ENCODE measurements at regions not wholly inside any gene's neighbourhood (a gene's known extent, or its start where the extent isn't known, plus 50 kb on each side); places are given as distances from the start of the nearest gene placed in this dataset.

GRCh38 chr12:126684703-126685102, 1582.3 kb upstream of the TMEM132C start:
- H3K4me1 ChIP-seq, result no peaks in the 10 kb centered on the region
- no peaks in the 10 kb centered on the region for H3K36me3 ChIP-seq
- no peak overlapping the region for H3K4me3 ChIP-seq
- in situ Hi-C loops (cut with MboI; ENCODE audit: low sequenced_read_pairs in 4 of 4), result no loop called here
- no peaks in the 10 kb centered on the region for H3K27me3 ChIP-seq
- DNase-seq, result no peak
- TF ChIP-seq, protein P1, sequence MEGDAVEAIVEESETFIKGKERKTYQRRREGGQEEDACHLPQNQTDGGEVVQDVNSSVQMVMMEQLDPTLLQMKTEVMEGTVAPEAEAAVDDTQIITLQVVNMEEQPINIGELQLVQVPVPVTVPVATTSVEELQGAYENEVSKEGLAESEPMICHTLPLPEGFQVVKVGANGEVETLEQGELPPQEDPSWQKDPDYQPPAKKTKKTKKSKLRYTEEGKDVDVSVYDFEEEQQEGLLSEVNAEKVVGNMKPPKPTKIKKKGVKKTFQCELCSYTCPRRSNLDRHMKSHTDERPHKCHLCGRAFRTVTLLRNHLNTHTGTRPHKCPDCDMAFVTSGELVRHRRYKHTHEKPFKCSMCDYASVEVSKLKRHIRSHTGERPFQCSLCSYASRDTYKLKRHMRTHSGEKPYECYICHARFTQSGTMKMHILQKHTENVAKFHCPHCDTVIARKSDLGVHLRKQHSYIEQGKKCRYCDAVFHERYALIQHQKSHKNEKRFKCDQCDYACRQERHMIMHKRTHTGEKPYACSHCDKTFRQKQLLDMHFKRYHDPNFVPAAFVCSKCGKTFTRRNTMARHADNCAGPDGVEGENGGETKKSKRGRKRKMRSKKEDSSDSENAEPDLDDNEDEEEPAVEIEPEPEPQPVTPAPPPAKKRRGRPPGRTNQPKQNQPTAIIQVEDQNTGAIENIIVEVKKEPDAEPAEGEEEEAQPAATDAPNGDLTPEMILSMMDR (IDR thresholded peaks at IDR 0.05 in 4 of 5, conservative IDR thresholded peaks at IDR 0.05 in 1 of 5), result no peak
- no peak for TF ChIP-seq POLR2A (IDR thresholded peaks at IDR 0.05)
- no peak overlapping the region for H3K27ac ChIP-seq
- intact Hi-C loops (cut with DNase I; ENCODE audit: low total_unique reads), result no loop called here
- no peaks in the 10 kb centered on the region for H3K9me3 ChIP-seq
- ATAC-seq, result no peak

GRCh38 chr12:126685636-126686035, 1581.3 kb upstream of the TMEM132C start:
- TF ChIP-seq POLR2A (IDR thresholded peaks at IDR 0.05), result no peak
- TF ChIP-seq, protein P1 (IDR thresholded peaks at IDR 0.05 in 4 of 5, conservative IDR thresholded peaks at IDR 0.05 in 1 of 5), result no peak
- Histone ChIP-seq H3K4me1 (no peaks in the 10 kb centered on the region), H3K4me3 (no peak overlapping the region), H3K27ac (no peak overlapping the region), H3K9me3 (no peaks in the 10 kb centered on the region), H3K36me3 (no peaks in the 10 kb centered on the region), H3K27me3 (no peaks in the 10 kb centered on the region)
- intact Hi-C loops (cut with DNase I; ENCODE audit: low total_unique reads), result no loop called here
- no peak for DNase-seq
- no peak for ATAC-seq
- in situ Hi-C loops (cut with MboI; ENCODE audit: low sequenced_read_pairs in 4 of 4), result no loop called here

DNA sequence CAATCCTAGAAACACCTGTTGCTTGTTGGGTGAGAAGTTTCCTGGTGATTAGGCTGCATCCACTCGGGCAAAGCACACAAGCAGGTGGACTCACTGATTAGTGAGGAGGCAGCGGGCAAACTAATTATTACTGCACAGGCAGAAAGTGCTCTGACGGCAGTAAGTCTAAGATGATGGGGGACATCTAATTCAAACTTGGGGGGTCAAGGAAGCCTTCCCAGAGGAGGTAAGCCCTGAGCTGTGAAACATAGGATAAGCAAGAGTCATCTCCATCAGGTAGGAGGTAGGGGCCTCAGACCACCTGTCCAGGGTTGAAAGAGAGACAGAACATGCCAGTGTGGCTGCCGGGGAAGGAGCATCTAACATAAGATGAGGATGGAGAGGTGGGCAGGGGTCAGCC, 1578.4 kb upstream of the TMEM132C start:
- Histone ChIP-seq H3K27ac (no peak overlapping the region), H3K36me3 (no peaks in the 10 kb centered on the region), H3K9me3 (no peaks in the 10 kb centered on the region), H3K4me1 (no peaks in the 10 kb centered on the region), H3K4me3 (no peak overlapping the region), H3K27me3 (no peaks in the 10 kb centered on the region)
- intact Hi-C loops (cut with DNase I; ENCODE audit: low total_unique reads) (no loop called here), in situ Hi-C loops (cut with MboI; ENCODE audit: low sequenced_read_pairs in 4 of 4) (no loop called here)
- DNase-seq (no peak), ATAC-seq (no peak)
- no peak for TF ChIP-seq POLR2A (IDR thresholded peaks at IDR 0.05)
- TF ChIP-seq, protein P1 (IDR thresholded peaks at IDR 0.05 in 4 of 5, conservative IDR thresholded peaks at IDR 0.05 in 1 of 5), result no peak

DNA sequence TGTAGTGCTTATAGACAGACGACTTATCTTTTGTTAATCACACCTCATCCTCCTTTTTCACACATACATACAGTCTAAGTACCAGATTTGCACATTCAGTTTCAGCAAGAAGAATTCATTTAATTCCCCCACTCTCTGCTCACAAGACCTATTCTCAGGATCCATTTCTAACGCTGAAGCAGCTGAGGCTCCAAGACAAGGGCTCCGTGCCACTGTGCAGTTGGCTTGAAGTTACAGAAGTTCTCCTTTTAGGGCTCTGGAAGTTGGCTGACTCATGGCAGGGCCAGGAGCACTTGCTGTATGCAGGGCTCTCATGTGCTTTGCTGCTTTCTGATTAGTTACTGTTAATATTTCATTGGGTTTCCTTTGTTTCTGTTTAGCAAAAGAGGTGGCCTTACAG, 1566.9 kb upstream of the TMEM132C start:
- no peak for DNase-seq
- Histone ChIP-seq H3K4me1 (no peaks in the 10 kb centered on the region), H3K36me3 (no peaks in the 10 kb centered on the region), H3K4me3 (no peak overlapping the region), H3K27me3 (no peaks in the 10 kb centered on the region), H3K27ac (no peak overlapping the region), H3K9me3 (no peaks in the 10 kb centered on the region)
- no peak for ATAC-seq
- in situ Hi-C loops (cut with MboI; ENCODE audit: low sequenced_read_pairs in 4 of 4) (no loop called here), intact Hi-C loops (cut with DNase I; ENCODE audit: low total_unique reads) (no loop called here)
- no peak for TF ChIP-seq POLR2A (IDR thresholded peaks at IDR 0.05)
- TF ChIP-seq, protein P1 (IDR thresholded peaks at IDR 0.05 in 4 of 5, conservative IDR thresholded peaks at IDR 0.05 in 1 of 5), result no peak

- no peak for TF ChIP-seq POLR2A (IDR thresholded peaks at IDR 0.05)
- TF ChIP-seq, protein P1 (IDR thresholded peaks at IDR 0.05 in 4 of 5, conservative IDR thresholded peaks at IDR 0.05 in 1 of 5), result no peak
- in situ Hi-C loops (cut with MboI; ENCODE audit: low sequenced_read_pairs in 4 of 4) (no loop called here), intact Hi-C loops (cut with DNase I; ENCODE audit: low total_unique reads) (no loop called here)
Observed at GRCh38 chr12:126704609-126705008, 1562.4 kb upstream of the TMEM132C start.

More at GRCh38 chr12:126704609-126705008, 1562.4 kb upstream of the TMEM132C start:
- no peaks in the 10 kb centered on the region for H3K9me3 ChIP-seq
- no peaks in the 10 kb centered on the region for H3K36me3 ChIP-seq
- DNase-seq, result no peak
- no peaks in the 10 kb centered on the region for H3K4me1 ChIP-seq
- H3K4me3 ChIP-seq, result no peak overlapping the region
- H3K27ac ChIP-seq, result no peak overlapping the region
- no peaks in the 10 kb centered on the region for H3K27me3 ChIP-seq
- no peak for ATAC-seq

All from gastrocnemius medialis (tissue), 4 donors.